ENCODE measurements at regions not wholly inside any gene's neighbourhood (a gene's known extent, or its start where the extent isn't known, plus 50 kb on each side); places are given as distances from the start of the nearest gene placed in this dataset.

DNA sequence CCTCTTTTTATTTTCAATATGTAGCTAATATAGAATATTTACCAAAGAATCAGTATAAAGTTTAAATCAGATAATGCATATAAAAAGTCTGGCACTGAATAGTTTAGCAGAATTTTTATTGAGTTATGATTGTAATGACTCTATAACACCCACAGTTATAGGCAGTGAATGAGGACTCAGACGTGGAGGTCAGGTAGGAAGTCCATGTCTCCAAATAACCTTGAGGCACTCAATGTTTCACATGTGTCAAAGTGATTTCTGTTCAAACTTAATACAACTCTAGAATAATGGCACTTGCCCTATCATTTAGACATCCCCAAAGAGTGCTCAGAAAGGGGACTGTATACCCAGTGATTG is 332.1 kb downstream of the BMPER start:
- Mint-ChIP-seq H3K4me3 (no peak overlapping the region), H3K27me3 (ENCODE audit: low read depth in 3 of 3) (no peaks in the 10 kb centered on the region), H3K27ac (no peak overlapping the region), H3K9me3 (peaks cover 4 to 14% (median 7%) of the 10 kb centered on the region in 7 donors), H3K4me1 (no peaks in the 10 kb centered on the region), H3K36me3 (no peaks in the 10 kb centered on the region)
- no peak overlapping the region for H3K9ac ChIP-seq (ENCODE audit: insufficient read depth, low read length, poor library complexity, severe bottlenecking)
- no CpG with 5 or more reads among the region's 1 CpG for WGBS (ENCODE audit: insufficient coverage)
- DNase-seq: no peak
- H4K20me1 ChIP-seq (ENCODE audit: insufficient read depth, low read length): no peaks in the 10 kb centered on the region
- intact Hi-C loops (cut with micrococcal nuclease): no loop called here
- peaks cover 0 to 15% of the 10 kb centered on the region in 2 donors for H3K9me3 ChIP-seq (replicated peaks in 1 of 2; ENCODE audit: control insufficient read depth in 1 of 2, insufficient read depth in 1 of 2, low read length in 2 of 2)
- H3K4me2 ChIP-seq (replicated peaks; ENCODE audit: extremely low read depth, low read length, poor library complexity, severe bottlenecking): no peak overlapping the region
- no peaks in the 10 kb centered on the region for H3K4me1 ChIP-seq (ENCODE audit: control insufficient read depth in 1 of 2, insufficient read depth in 2 of 2, low read length in 2 of 2)
- no peak overlapping the region for H3K4me3 ChIP-seq (replicated peaks in 1 of 3; ENCODE audit: low read depth in 2 of 3, low read length in 3 of 3)
- H2AFZ ChIP-seq (ENCODE audit: insufficient read depth, low read depth, low read length, poor library complexity, severe bottlenecking): no peak overlapping the region
- no peaks in the 10 kb centered on the region for H3K36me3 ChIP-seq (replicated peaks in 1 of 2; ENCODE audit: control insufficient read depth in 1 of 2, insufficient read depth in 2 of 2, low read length in 2 of 2)
- no peak overlapping the region for H3K27ac ChIP-seq (ENCODE audit: low read depth in 1 of 2, low read length in 2 of 2)
- no peaks in the 10 kb centered on the region for H3K27me3 ChIP-seq (ENCODE audit: control insufficient read depth in 2 of 2, insufficient read depth in 2 of 2, low read length in 2 of 2)
- H3K79me2 ChIP-seq (ENCODE audit: insufficient read depth, low read length): no peaks in the 10 kb centered on the region
- no peak for TF ChIP-seq CTCF (IDR thresholded peaks at IDR 0.05)

DNA sequence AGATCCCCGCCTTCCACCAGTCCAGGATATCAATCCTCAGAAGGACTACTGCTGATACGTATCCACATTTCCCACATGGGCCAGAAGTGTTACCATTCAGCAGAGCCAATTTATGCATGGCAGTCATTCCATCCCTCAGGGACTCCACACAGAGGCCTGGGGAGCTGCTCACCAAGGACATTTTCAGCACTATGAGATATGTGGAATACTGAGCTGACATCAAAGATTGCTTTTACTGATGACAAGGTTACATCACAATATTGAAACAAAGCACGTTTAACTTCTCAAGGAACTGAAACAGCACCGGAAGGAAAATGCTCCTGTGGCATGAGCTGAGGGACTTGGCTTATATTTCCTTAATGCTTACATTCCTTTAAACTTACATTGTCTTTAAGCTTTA is 335.1 kb downstream of the BMPER start:
- Histone ChIP-seq H3K4me1 (ENCODE audit: control insufficient read depth in 1 of 2, insufficient read depth in 2 of 2, low read length in 2 of 2) (no peaks in the 10 kb centered on the region), H2AFZ (ENCODE audit: insufficient read depth, low read depth, low read length, poor library complexity, severe bottlenecking) (no peak overlapping the region), H3K36me3 (replicated peaks in 1 of 2; ENCODE audit: control insufficient read depth in 1 of 2, insufficient read depth in 2 of 2, low read length in 2 of 2) (no peaks in the 10 kb centered on the region), H3K27me3 (ENCODE audit: control insufficient read depth in 2 of 2, insufficient read depth in 2 of 2, low read length in 2 of 2) (no peaks in the 10 kb centered on the region), H3K79me2 (ENCODE audit: insufficient read depth, low read length) (no peaks in the 10 kb centered on the region), H3K9ac (ENCODE audit: insufficient read depth, low read length, poor library complexity, severe bottlenecking) (no peak overlapping the region), H3K9me3 (replicated peaks in 1 of 2; ENCODE audit: control insufficient read depth in 1 of 2, insufficient read depth in 1 of 2, low read length in 2 of 2) (peaks cover 0 to 13% of the 10 kb centered on the region in 2 donors), H3K4me2 (replicated peaks; ENCODE audit: extremely low read depth, low read length, poor library complexity, severe bottlenecking) (no peak overlapping the region), H4K20me1 (ENCODE audit: insufficient read depth, low read length) (no peaks in the 10 kb centered on the region), H3K27ac (ENCODE audit: low read depth in 1 of 2, low read length in 2 of 2) (no peak overlapping the region), H3K4me3 (replicated peaks in 1 of 3; ENCODE audit: low read depth in 2 of 3, low read length in 3 of 3) (no peak overlapping the region)
- TF ChIP-seq CTCF (IDR thresholded peaks at IDR 0.05): no peak
- H3K36me3 Mint-ChIP-seq: no peaks in the 10 kb centered on the region
- H3K4me3 Mint-ChIP-seq: no peak overlapping the region
- no CpG with 5 or more reads among the region's 4 CpGs for WGBS (ENCODE audit: insufficient coverage)
- intact Hi-C loops (cut with micrococcal nuclease): no loop called here
- no peak for DNase-seq
- H3K27ac Mint-ChIP-seq: no peak overlapping the region
- peaks cover 3 to 10% (median 8%) of the 10 kb centered on the region in 7 donors for H3K9me3 Mint-ChIP-seq
- no peaks in the 10 kb centered on the region for H3K4me1 Mint-ChIP-seq
- H3K27me3 Mint-ChIP-seq (ENCODE audit: low read depth in 3 of 3): no peaks in the 10 kb centered on the region
